Activated naive CD4-positive, alpha-beta T cell treated with anti-CD3 and anti-CD28 coated beads, Interleukin-2, amount 50 U/mL, for 72 hours (primary cell): ENCODE measurements at regions not wholly inside any gene's neighbourhood (a gene's known extent, or its start where the extent isn't known, plus 50 kb on each side); places are given as distances from the start of the nearest gene placed in this dataset.

Source experiments
- ATAC-seq, 2 donors: fragments of 150-1000 bp; cut with Tn5 transposase; 2 replicates each; pipeline ENCODE4 v1.10.0; 2021; ENCODE audit warnings: mild to moderate bottlenecking in 2 of 2, moderate library complexity in 2 of 2
- DNase-seq, 2 donors: peaks; one replicate each; pipeline ENCODE4 v3.0.0; 2021 to 2022; ENCODE audit warnings: low spot score in 2 of 2
- H3K27ac Mint-ChIP-seq, 2 donors: one replicate each; pipeline ENCODE4 v1.8.0; 2022; ENCODE audit warnings: mild to moderate bottlenecking in 2 of 2, mixed read lengths in 2 of 2
- H3K36me3 Mint-ChIP-seq, 2 donors: one replicate each; pipeline ENCODE4 v1.8.0; 2022; ENCODE audit warnings: mixed read lengths in 2 of 2
- H3K9me3 Mint-ChIP-seq, 2 donors: one replicate each; pipeline ENCODE4 v1.8.0; 2022; ENCODE audit warnings: mixed read lengths in 2 of 2

DNA sequence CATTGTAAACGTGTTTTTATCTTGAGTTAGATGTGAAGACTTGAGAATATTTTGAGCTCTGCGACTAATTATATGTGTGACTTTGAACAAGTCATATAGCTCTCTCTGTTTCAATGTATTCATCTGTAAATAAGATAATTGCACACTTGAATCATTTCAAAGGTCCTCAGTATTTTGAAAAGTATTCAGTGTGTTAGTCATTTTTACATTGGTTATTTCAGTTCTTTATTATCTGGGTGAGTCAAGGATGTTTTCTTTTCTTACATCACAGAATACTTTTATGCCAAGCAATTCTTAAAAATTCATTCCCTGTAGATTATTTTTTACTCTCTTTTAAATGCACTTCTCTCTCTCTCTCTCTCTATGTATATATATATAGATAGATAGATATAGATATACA is 1098.0 kb upstream of the ZEB2 start:
- Mint-ChIP-seq H3K9me3 (peaks cover 10 to 23% of the 10 kb centered on the region in 2 donors), H3K27ac (no peak overlapping the region), H3K36me3 (no peaks in the 10 kb centered on the region)
- DNase-seq (no peak), ATAC-seq (no peak)

DNA sequence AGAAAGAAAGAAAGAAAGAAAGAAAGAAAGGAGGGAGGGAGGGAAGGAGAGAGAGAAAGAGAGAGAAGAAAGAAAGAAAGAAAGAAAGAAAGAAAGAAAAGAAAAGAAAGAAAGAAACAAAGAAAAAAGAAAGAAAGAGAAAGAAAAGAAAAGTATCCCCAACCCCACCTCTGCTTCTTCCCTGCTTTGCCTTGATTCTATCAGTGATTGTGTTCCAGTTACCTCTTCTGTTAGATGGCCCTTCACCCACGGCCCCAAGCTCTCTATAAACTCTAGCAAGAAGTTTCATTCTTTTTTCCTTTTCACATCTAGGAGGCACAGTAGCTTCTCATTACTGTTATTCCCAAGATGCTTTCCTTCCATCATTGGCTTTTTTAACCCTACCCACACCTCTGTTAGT is 1097.5 kb upstream of the ZEB2 start:
- DNase-seq (no peak), ATAC-seq (no peak)
- no peaks in the 10 kb centered on the region for H3K36me3 Mint-ChIP-seq
- no peak overlapping the region for H3K27ac Mint-ChIP-seq
- H3K9me3 Mint-ChIP-seq: peaks cover 10 to 25% of the 10 kb centered on the region in 2 donors

GRCh38 chr2:145615626-145616025 is 1095.7 kb upstream of the ZEB2 start:
- Mint-ChIP-seq H3K9me3 (peaks cover 8 to 27% of the 10 kb centered on the region in 2 donors), H3K36me3 (no peaks in the 10 kb centered on the region), H3K27ac (no peak overlapping the region)
- no peak for ATAC-seq
- no peak for DNase-seq

GRCh38 chr2:145609951-145610350 is 1090.0 kb upstream of the ZEB2 start:
- peaks cover 6 to 22% of the 10 kb centered on the region in 2 donors for H3K9me3 Mint-ChIP-seq
- ATAC-seq (no peak), DNase-seq (no peak)
- H3K36me3 Mint-ChIP-seq: no peaks in the 10 kb centered on the region
- H3K27ac Mint-ChIP-seq: no peak overlapping the region

GRCh38 chr2:145601361-145601925 is 1081.5 kb upstream of the ZEB2 start:
- no peak for DNase-seq
- Mint-ChIP-seq H3K36me3 (no peaks in the 10 kb centered on the region), H3K9me3 (no peaks in the 10 kb centered on the region), H3K27ac (no peak overlapping the region)
- ATAC-seq: no peak

GRCh38 chr2:145600811-145601210 is 1080.9 kb upstream of the ZEB2 start:
- no peak overlapping the region for H3K27ac Mint-ChIP-seq
- ATAC-seq (no peak), DNase-seq (no peak)
- no peaks in the 10 kb centered on the region for H3K36me3 Mint-ChIP-seq
- H3K9me3 Mint-ChIP-seq: no peaks in the 10 kb centered on the region

GRCh38 chr2:145599756-145600155 is 1079.8 kb upstream of the ZEB2 start:
- no peak for DNase-seq
- no peaks in the 10 kb centered on the region for H3K36me3 Mint-ChIP-seq
- no peak overlapping the region for H3K27ac Mint-ChIP-seq
- no peaks in the 10 kb centered on the region for H3K9me3 Mint-ChIP-seq
- no peak for ATAC-seq

- ATAC-seq (no peak), DNase-seq (no peak)
- no peaks in the 10 kb centered on the region for H3K36me3 Mint-ChIP-seq
- no peak overlapping the region for H3K27ac Mint-ChIP-seq
- H3K9me3 Mint-ChIP-seq: no peaks in the 10 kb centered on the region
Measured at GRCh38 chr2:145598434-145598833, 1078.5 kb upstream of the ZEB2 start.

GRCh38 chr2:145597809-145598208 is 1077.9 kb upstream of the ZEB2 start:
- H3K27ac Mint-ChIP-seq: no peak overlapping the region
- no peak for ATAC-seq
- H3K36me3 Mint-ChIP-seq: no peaks in the 10 kb centered on the region
- H3K9me3 Mint-ChIP-seq: no peaks in the 10 kb centered on the region
- no peak for DNase-seq

GRCh38 chr2:145597006-145597405 is 1077.1 kb upstream of the ZEB2 start:
- DNase-seq (no peak), ATAC-seq (no peak)
- Mint-ChIP-seq H3K36me3 (no peaks in the 10 kb centered on the region), H3K9me3 (no peaks in the 10 kb centered on the region), H3K27ac (no peak overlapping the region)

DNA sequence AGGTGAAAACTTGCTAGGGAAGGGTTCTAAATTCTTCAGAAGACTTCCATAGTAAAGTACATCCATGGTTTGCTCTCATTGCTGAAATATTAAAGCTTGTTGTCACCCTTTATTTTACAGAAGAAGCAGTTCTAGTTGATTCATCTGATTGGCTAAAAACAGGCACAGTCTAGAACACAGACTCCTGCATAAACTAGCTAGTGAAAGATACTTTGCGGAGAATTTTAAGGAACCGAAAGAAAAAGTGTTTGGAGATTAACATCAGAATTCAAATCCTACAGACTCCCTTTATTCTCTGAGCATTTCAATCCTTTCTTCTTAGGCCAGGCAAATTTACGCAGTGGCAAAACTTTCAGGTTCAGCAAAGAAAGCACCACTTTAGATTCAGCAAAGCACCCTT is 1076.5 kb upstream of the ZEB2 start:
- no peaks in the 10 kb centered on the region for H3K9me3 Mint-ChIP-seq
- ATAC-seq (no peak), DNase-seq (no peak)
- no peak overlapping the region for H3K27ac Mint-ChIP-seq
- no peaks in the 10 kb centered on the region for H3K36me3 Mint-ChIP-seq

DNA sequence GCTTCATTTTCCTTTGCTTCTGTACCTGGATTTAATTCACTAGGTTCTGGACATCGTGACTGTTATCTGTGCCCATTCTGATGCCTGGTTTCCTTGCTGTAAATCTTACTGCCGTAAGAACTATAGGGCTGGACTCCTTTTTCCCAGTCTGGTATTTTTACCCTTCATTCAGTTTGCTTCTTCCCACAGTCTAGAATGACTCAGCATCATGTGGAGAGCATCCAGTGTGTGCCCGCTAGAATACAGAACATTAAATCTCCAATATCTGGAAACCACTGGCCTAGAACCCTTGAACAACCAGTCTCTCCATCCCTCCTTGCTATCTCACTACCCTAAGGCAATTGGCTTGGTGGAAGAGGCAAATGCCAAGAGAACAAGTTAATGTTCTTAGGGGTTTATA is 1075.4 kb upstream of the ZEB2 start:
- ATAC-seq (no peak), DNase-seq (no peak)
- Mint-ChIP-seq H3K36me3 (no peaks in the 10 kb centered on the region), H3K9me3 (no peaks in the 10 kb centered on the region), H3K27ac (no peak overlapping the region)

GRCh38 chr2:145593991-145594614 is 1074.2 kb upstream of the ZEB2 start:
- no peak overlapping the region for H3K27ac Mint-ChIP-seq
- DNase-seq (no peak), ATAC-seq (no peak)
- no peaks in the 10 kb centered on the region for H3K9me3 Mint-ChIP-seq
- H3K36me3 Mint-ChIP-seq: no peaks in the 10 kb centered on the region

- DNase-seq (no peak), ATAC-seq (no peak)
- Mint-ChIP-seq H3K36me3 (no peaks in the 10 kb centered on the region), H3K9me3 (no peaks in the 10 kb centered on the region), H3K27ac (no peak overlapping the region)
Measured at GRCh38 chr2:145593280-145593679, 1073.4 kb upstream of the ZEB2 start.

GRCh38 chr2:145592361-145592760 is 1072.4 kb upstream of the ZEB2 start:
- Mint-ChIP-seq H3K9me3 (no peaks in the 10 kb centered on the region), H3K36me3 (no peaks in the 10 kb centered on the region), H3K27ac (no peak overlapping the region)
- DNase-seq: no peak
- no peak for ATAC-seq

DNA sequence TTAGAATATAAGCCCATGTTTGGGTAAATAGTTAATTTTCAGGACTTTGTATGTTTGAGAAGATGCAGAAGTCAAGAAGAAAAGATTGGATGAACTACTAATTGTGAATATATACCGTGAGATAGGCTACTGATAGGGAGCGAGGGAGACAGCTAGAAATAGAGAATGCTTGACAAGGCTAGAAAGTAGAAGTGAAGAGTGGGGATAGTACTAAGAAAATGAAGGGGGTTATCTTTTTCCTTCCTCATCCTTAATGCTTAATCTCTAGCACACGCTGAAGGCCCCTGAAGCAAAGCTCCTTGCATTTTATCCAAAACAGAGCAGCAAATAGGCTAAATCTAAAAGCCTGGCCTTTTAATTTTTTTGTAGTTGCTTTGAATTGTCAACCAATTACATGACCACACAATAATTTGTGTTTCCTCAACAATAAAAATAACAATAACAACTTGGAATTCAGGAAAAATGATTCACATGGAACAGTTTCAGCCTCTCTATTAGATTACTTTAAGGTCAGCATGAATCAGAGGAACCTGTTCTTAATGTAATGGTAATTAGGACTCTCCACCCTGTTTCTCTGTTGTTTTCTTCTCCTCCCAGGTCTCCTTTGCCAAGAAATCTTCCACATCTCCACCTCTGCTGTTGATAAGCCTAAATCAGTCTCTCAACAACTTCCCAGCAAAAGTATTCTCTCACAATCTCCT is 1071.3 kb upstream of the ZEB2 start:
- Mint-ChIP-seq H3K9me3 (no peaks in the 10 kb centered on the region), H3K27ac (no peak overlapping the region), H3K36me3 (no peaks in the 10 kb centered on the region)
- ATAC-seq: no peak
- no peak for DNase-seq

- Mint-ChIP-seq H3K36me3 (no peaks in the 10 kb centered on the region), H3K9me3 (no peaks in the 10 kb centered on the region), H3K27ac (no peak overlapping the region)
- ATAC-seq (no peak), DNase-seq (no peak)
Measured at GRCh38 chr2:145587922-145588321, 1068.0 kb upstream of the ZEB2 start.

GRCh38 chr2:145584353-145584752 is 1064.4 kb upstream of the ZEB2 start:
- ATAC-seq (no peak), DNase-seq (no peak)
- Mint-ChIP-seq H3K27ac (no peak overlapping the region), H3K36me3 (no peaks in the 10 kb centered on the region), H3K9me3 (no peaks in the 10 kb centered on the region)
